ENCODE measurements at regions not wholly inside any gene's neighbourhood (a gene's known extent, or its start where the extent isn't known, plus 50 kb on each side); places are given as distances from the start of the nearest gene placed in this dataset.

DNA sequence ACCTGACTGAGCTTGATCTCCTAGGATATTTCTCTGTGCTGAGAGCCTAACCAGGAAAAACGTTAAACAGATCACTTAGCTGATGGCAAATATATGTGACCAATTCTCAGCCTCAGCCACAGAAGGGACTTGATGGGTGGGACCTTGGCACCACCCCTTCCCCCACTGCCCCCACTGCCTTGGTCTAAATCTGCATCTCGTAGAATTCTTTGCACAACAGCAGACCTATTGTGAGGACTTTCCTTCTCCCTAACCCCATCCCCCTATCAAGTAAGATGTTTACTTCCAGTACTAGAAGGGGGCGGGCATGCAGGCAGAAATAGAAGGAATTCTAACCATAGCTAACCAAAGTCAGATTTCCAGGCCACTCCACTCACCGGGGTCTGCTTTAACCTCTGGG is 313.2 kb downstream of the PCNX1 start:
- TF ChIP-seq POLR2A (IDR thresholded peaks at IDR 0.05) (no peak), CTCF (IDR thresholded peaks at IDR 0.05 in 8 of 11, conservative IDR thresholded peaks at IDR 0.05 in 3 of 11) (no peak), POLR2AphosphoS5 (IDR thresholded peaks at IDR 0.05) (no peak)
